TTC549 (cell line): ENCODE measurements at regions not wholly inside any gene's neighbourhood (a gene's known extent, or its start where the extent isn't known, plus 50 kb on each side); places are given as distances from the start of the nearest gene placed in this dataset.

Experiments used
- FAIRE-seq: peaks from 2 replicates; lab custom pipeline; 2012; peaks lifted over from hg19 to GRCh38; lab: Jason Lieb, UNC

- no peak for FAIRE-seq
Measured at GRCh38 chr2:6358985-6359384, 506.7 kb downstream of the CMPK2 start.

- no peak for FAIRE-seq
Measured at GRCh38 chr2:6359964-6360363, 505.7 kb downstream of the CMPK2 start.

- FAIRE-seq = no peak
Measured at GRCh38 chr2:6362671-6363450, 502.8 kb downstream of the CMPK2 start.

GRCh38 chr2:6368281-6368680 lies 497.4 kb downstream of the CMPK2 start:
- FAIRE-seq = no peak

- FAIRE-seq = no peak
Measured at GRCh38 chr2:6369266-6369665, 496.4 kb downstream of the CMPK2 start.

- no peak for FAIRE-seq
Measured at GRCh38 chr2:6370753-6371551, 494.8 kb downstream of the CMPK2 start.

- FAIRE-seq = no peak
Measured at GRCh38 chr2:6372317-6372901, 493.3 kb downstream of the CMPK2 start.

GRCh38 chr2:6381326-6381725 lies 484.4 kb downstream of the CMPK2 start:
- no peak for FAIRE-seq

GRCh38 chr2:6384341-6384740 lies 481.4 kb downstream of the CMPK2 start:
- no peak for FAIRE-seq

- no peak for FAIRE-seq
Measured at GRCh38 chr2:6392354-6392753, 473.4 kb downstream of the CMPK2 start.

GRCh38 chr2:6392966-6393365 lies 472.7 kb downstream of the CMPK2 start:
- no peak for FAIRE-seq

GRCh38 chr2:6393819-6394218 lies 471.9 kb downstream of the CMPK2 start:
- FAIRE-seq = no peak

GRCh38 chr2:6394276-6394675 lies 471.4 kb downstream of the CMPK2 start:
- no peak for FAIRE-seq

- no peak for FAIRE-seq
Measured at GRCh38 chr2:6398421-6398820, 467.3 kb downstream of the CMPK2 start.

GRCh38 chr2:6401301-6401700 lies 464.4 kb downstream of the CMPK2 start:
- no peak for FAIRE-seq

- no peak for FAIRE-seq
Measured at GRCh38 chr2:6408057-6408456, 457.6 kb downstream of the CMPK2 start.

- FAIRE-seq = no peak
Measured at GRCh38 chr2:6410313-6410712, 455.4 kb downstream of the CMPK2 start.

GRCh38 chr2:6412533-6413091 lies 453.1 kb downstream of the CMPK2 start:
- no peak for FAIRE-seq

GRCh38 chr2:6417050-6417449 lies 448.7 kb downstream of the CMPK2 start:
- no peak for FAIRE-seq

- no peak for FAIRE-seq
Measured at GRCh38 chr2:6418291-6418690, 447.4 kb downstream of the CMPK2 start.

- FAIRE-seq = no peak
Measured at GRCh38 chr2:6421138-6421730, 444.5 kb downstream of the CMPK2 start.

- FAIRE-seq = no peak
Measured at GRCh38 chr2:6421888-6422287, 443.8 kb downstream of the CMPK2 start.

- FAIRE-seq = no peak
Measured at GRCh38 chr2:6423157-6423556, 442.6 kb downstream of the CMPK2 start.
